WI38 (cell line): ENCODE measurements at regions not wholly inside any gene's neighbourhood (a gene's known extent, or its start where the extent isn't known, plus 50 kb on each side); places are given as distances from the start of the nearest gene placed in this dataset.

Experiments used
- H3K4me3 ChIP-seq: 2 replicates; pipeline ENCODE4 v1.5.1; 2011; ENCODE audit warnings: low read depth, mild to moderate bottlenecking, control low read depth, low read length
- CTCF ChIP-seq: IDR thresholded peaks from 2 replicates; pipeline ENCODE4 v1.5.1; 2012; ENCODE audit warnings: low read depth, mild to moderate bottlenecking, control low read depth, low read length

GRCh38 chr1:182133181-182133580, 71.7 kb upstream of the ZNF648 start:
- TF ChIP-seq CTCF, result no peak
- no peak overlapping the region for H3K4me3 ChIP-seq

- TF ChIP-seq CTCF, result no peak
- no peak overlapping the region for H3K4me3 ChIP-seq
These were observed 67.9 kb upstream of the ZNF648 start for GRCh38 chr1:182129398-182129797.

- no peak overlapping the region for H3K4me3 ChIP-seq
- no peak for TF ChIP-seq CTCF
These were observed 67.0 kb upstream of the ZNF648 start for GRCh38 chr1:182128502-182128901.

- TF ChIP-seq CTCF, result no peak
- H3K4me3 ChIP-seq, result no peak overlapping the region
These were observed 66.1 kb upstream of the ZNF648 start for GRCh38 chr1:182127656-182128055.

- no peak for TF ChIP-seq CTCF
- no peak overlapping the region for H3K4me3 ChIP-seq
These were observed 64.8 kb upstream of the ZNF648 start for GRCh38 chr1:182126272-182126800.

GRCh38 chr1:182122913-182123260, 61.4 kb upstream of the ZNF648 start:
- H3K4me3 ChIP-seq, result no peak overlapping the region
- TF ChIP-seq CTCF, result no peak

GRCh38 chr1:182122256-182122912, 60.9 kb upstream of the ZNF648 start:
- no peak for TF ChIP-seq CTCF
- no peak overlapping the region for H3K4me3 ChIP-seq
